ENCODE measurements at regions not wholly inside any gene's neighbourhood (a gene's known extent, or its start where the extent isn't known, plus 50 kb on each side); places are given as distances from the start of the nearest gene placed in this dataset.

- Histone ChIP-seq H3K27me3 (no peaks in the 10 kb centered on the region), H3K4me1 (no peaks in the 10 kb centered on the region), H3K27ac (no peak overlapping the region), H3K9me3 (replicated peaks) (no peaks in the 10 kb centered on the region), H3K36me3 (no peaks in the 10 kb centered on the region), H3K4me3 (no peak overlapping the region)
- no peak for DNase-seq
These were observed 191.5 kb downstream of the ZBBX start for GRCh38 chr3:167188592-167188991.

- H3K9me3 ChIP-seq (replicated peaks), result no peaks in the 10 kb centered on the region
- H3K36me3 ChIP-seq, result no peaks in the 10 kb centered on the region
- DNase-seq, result no peak
- H3K4me3 ChIP-seq, result no peak overlapping the region
- H3K4me1 ChIP-seq, result no peaks in the 10 kb centered on the region
- no peak overlapping the region for H3K27ac ChIP-seq
- H3K27me3 ChIP-seq, result no peaks in the 10 kb centered on the region
These were observed 192.9 kb downstream of the ZBBX start for GRCh38 chr3:167187221-167187620.

DNA sequence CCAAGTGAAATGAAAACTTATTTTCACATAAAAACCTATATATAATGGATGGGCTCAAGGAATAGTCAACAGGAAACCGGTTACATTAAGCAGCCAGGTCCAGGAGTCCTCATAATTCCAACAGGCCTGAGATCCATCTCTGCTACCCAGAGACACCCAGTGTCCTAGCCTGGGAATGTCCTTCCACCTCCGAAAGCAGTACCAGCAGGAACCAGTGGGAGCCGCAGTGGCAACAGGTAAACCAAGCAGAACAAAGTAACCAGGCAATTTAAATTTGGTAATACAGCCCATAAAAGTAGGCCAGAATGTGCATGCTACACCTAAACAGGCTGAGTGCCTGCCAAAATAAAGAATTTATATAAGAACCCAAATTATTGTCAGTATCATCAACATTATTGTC, 195.6 kb downstream of the ZBBX start:
- H3K27ac ChIP-seq, result no peak overlapping the region
- no peaks in the 10 kb centered on the region for H3K9me3 ChIP-seq (replicated peaks)
- no peaks in the 10 kb centered on the region for H3K27me3 ChIP-seq
- H3K4me1 ChIP-seq, result no peaks in the 10 kb centered on the region
- no peak overlapping the region for H3K4me3 ChIP-seq
- peak in 1 of 2 experiments; percentile 2 for DNase-seq
- no peaks in the 10 kb centered on the region for H3K36me3 ChIP-seq

DNA sequence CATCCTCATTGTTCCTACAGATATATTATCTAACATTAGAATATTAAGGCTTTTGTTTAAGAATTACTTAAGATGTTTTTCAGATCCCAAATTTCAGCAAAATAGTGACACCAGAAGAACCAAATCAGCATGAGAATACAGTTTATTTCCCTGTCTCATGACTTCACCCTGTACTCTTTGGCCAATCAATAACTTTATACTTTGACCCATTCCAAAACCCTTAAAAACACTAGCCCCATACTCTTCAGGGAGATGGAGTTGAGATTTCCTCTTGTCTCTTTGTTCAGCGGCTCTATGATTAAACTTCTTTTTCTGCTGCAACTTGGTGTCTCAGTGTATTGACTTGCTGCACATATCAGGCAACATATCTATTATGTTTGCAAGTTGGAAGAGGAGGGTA, 207.7 kb downstream of the ZBBX start:
- Histone ChIP-seq H3K4me1 (no peaks in the 10 kb centered on the region), H3K27me3 (no peaks in the 10 kb centered on the region), H3K36me3 (no peaks in the 10 kb centered on the region), H3K4me3 (no peak overlapping the region), H3K27ac (no peak overlapping the region), H3K9me3 (replicated peaks) (no peaks in the 10 kb centered on the region)
- DNase-seq, result no peak

GRCh38 chr3:167167491-167167890, 212.6 kb downstream of the ZBBX start:
- Histone ChIP-seq H3K36me3 (no peaks in the 10 kb centered on the region), H3K27ac (no peak overlapping the region), H3K4me3 (no peak overlapping the region), H3K27me3 (no peaks in the 10 kb centered on the region), H3K9me3 (replicated peaks) (no peaks in the 10 kb centered on the region), H3K4me1 (no peaks in the 10 kb centered on the region)
- DNase-seq, result no peak

DNA sequence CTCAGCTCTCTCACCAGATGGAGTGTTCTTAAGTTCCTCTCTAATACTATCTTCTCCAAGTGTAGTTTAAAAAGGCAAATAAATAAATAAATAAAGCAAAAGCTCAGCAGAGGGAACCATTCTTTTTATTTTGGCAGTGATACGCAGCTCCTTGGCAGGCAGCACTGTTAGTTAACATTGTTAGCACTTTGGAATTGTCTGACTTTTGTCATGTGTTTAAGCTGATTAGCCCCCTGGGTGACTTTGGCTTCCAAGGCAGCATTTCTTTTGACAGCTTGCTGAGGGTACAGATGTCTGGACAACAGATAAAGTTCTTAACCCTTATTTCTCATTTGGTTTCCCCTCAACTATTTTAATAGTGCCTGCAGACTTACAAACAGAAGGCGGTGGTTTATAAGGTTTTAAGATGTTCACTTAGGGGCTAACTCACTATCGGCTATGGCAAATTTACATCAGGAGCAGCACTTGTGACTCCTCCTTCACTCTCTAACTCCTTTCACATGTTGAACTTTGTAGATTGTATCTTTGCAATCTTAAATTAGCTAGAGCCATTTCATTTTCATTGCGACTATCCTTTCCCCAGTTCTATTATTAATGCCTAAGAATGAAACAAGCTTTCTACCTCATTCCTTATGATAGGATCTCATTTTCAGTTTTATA, 213.4 kb downstream of the ZBBX start:
- no peaks in the 10 kb centered on the region for H3K9me3 ChIP-seq (replicated peaks)
- no peaks in the 10 kb centered on the region for H3K27me3 ChIP-seq
- no peak for DNase-seq
- H3K27ac ChIP-seq, result no peak overlapping the region
- no peak overlapping the region for H3K4me3 ChIP-seq
- no peaks in the 10 kb centered on the region for H3K36me3 ChIP-seq
- H3K4me1 ChIP-seq, result no peaks in the 10 kb centered on the region

- Histone ChIP-seq H3K4me3 (no peak overlapping the region), H3K27me3 (no peaks in the 10 kb centered on the region), H3K4me1 (no peaks in the 10 kb centered on the region), H3K27ac (no peak overlapping the region), H3K9me3 (replicated peaks) (no peaks in the 10 kb centered on the region), H3K36me3 (no peaks in the 10 kb centered on the region)
- no peak for DNase-seq
These were observed 214.1 kb downstream of the ZBBX start for GRCh38 chr3:167166012-167166411.

DNA sequence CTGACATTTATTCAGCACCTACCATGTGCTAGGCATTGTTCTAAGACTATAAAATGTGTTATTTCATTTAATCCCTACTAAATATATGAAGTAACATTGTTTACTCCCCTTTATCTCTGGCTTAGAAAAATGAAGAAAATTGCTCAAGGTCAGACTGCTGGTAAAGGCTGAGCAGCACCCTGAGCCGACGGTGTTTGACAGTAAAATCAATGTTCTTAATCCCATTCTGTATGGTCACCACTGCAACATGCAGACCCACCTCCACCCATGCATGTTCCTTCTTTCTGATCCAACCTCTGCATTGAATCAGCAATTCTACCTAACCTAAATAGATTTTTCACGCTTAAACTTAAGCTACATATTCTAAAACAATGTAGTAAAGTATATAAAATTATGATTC, 216.5 kb downstream of the ZBBX start:
- Histone ChIP-seq H3K27me3 (no peaks in the 10 kb centered on the region), H3K4me1 (no peaks in the 10 kb centered on the region), H3K36me3 (no peaks in the 10 kb centered on the region), H3K9me3 (replicated peaks) (no peaks in the 10 kb centered on the region), H3K4me3 (no peak overlapping the region), H3K27ac (no peak overlapping the region)
- DNase-seq, result no peak

- H3K27me3 ChIP-seq, result no peaks in the 10 kb centered on the region
- H3K27ac ChIP-seq, result no peak overlapping the region
- no peaks in the 10 kb centered on the region for H3K36me3 ChIP-seq
- no peaks in the 10 kb centered on the region for H3K4me1 ChIP-seq
- H3K4me3 ChIP-seq, result no peak overlapping the region
- no peaks in the 10 kb centered on the region for H3K9me3 ChIP-seq (replicated peaks)
- no peak for DNase-seq
These were observed 218.0 kb downstream of the ZBBX start for GRCh38 chr3:167162083-167162482.

DNA sequence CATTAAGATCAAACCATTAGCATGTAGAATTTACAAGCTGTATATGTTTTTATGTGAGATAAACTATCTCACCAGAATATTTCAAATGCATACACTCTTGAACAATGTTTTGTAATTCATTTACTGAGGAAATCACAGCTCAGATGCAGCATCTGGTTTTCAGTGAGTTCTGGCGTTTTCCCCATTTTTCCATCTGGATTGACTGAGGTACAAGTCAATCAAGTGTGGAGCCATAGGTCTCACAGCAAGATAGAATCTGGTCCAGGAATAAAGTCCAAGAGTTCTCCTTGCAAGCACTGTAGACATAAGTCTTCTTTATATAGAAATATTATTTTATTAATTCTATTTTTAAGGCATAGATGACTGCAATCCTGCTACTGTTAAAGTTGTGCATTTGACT, 219.3 kb downstream of the ZBBX start:
- Histone ChIP-seq H3K4me3 (no peak overlapping the region), H3K27ac (no peak overlapping the region), H3K36me3 (no peaks in the 10 kb centered on the region), H3K27me3 (no peaks in the 10 kb centered on the region), H3K4me1 (no peaks in the 10 kb centered on the region), H3K9me3 (replicated peaks) (no peaks in the 10 kb centered on the region)
- no peak for DNase-seq

DNA sequence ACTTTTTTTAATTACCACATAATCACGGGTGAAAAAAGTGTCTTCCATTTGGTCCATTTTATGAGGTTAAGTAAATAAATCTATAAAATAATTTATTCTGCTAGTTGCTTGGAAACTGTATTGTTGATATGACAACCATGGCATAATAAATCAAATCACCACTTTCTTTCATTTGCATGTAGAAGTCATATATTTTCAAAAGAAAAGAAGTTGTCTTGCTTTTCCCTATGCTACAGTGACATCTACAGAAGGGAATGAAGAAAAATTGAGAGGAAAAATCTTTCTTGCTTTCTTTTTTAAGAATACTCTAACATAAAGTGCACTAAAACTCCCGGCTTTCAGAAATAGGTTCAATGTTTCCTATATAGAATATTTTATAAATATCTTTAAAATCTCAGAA, 228.5 kb downstream of the ZBBX start:
- H3K36me3 ChIP-seq, result no peaks in the 10 kb centered on the region
- no peak overlapping the region for H3K27ac ChIP-seq
- H3K27me3 ChIP-seq, result no peaks in the 10 kb centered on the region
- H3K9me3 ChIP-seq (replicated peaks), result no peaks in the 10 kb centered on the region
- no peak for DNase-seq
- H3K4me1 ChIP-seq, result no peaks in the 10 kb centered on the region
- no peak overlapping the region for H3K4me3 ChIP-seq

DNA sequence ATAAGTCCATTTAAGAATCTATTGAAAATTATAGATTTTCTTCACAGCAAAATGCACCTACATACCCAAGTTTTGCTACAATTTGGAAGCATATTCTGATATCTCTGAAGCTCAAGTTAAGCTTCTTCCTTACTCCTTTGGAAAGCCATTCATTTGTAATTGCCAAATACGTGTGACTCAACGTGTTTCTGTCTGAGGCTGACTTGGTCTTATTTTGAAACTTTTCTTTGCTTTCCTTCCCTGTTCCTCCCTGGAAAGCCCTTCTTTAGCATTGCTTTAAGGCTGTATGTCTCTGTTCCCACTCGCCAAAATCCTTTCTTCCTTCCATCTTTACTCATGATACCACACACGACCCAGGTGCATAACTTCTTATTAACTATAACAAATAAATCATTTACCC, 232.0 kb downstream of the ZBBX start:
- H3K4me1 ChIP-seq, result no peaks in the 10 kb centered on the region
- no peaks in the 10 kb centered on the region for H3K9me3 ChIP-seq (replicated peaks)

DNA sequence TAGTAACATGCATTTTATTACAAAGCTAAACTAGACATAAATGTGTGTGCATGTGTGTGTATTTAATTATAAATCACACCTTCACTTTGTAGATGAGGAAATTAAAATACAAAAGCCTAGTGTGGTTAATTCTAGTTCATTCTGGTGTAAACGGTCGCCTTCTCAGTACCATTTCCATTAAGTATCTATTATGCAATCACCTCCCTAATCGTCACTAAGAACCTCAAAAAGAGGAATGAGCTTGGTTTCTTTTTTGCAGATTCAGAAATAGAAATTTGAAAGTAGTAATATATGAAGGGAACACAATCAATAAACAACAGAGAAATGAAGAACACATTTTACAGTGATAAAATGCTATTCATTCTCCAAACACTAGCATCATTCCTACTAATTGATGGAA, 233.2 kb downstream of the ZBBX start:
- H3K27me3 ChIP-seq, result no peaks in the 10 kb centered on the region
- no peak for DNase-seq

More for the DNA sequence above, 232.0 kb downstream of the ZBBX start:
- H3K27ac ChIP-seq, result no peak overlapping the region
- H3K4me3 ChIP-seq, result no peak overlapping the region
- no peaks in the 10 kb centered on the region for H3K36me3 ChIP-seq
- DNase-seq, result no peak
- no peaks in the 10 kb centered on the region for H3K27me3 ChIP-seq

GRCh38 chr3:167125612-167126407, 254.3 kb downstream of the ZBBX start:
- Histone ChIP-seq H3K36me3 (no peaks in the 10 kb centered on the region), H3K27me3 (no peaks in the 10 kb centered on the region), H3K9me3 (replicated peaks) (no peaks in the 10 kb centered on the region), H3K27ac (no peak overlapping the region), H3K4me3 (no peak overlapping the region), H3K4me1 (peaks cover 5% of the 10 kb centered on the region; the same call in 1 of the 2 replicates)
- DNase-seq, result no peak

More for the DNA sequence above, 233.2 kb downstream of the ZBBX start:
- no peak overlapping the region for H3K4me3 ChIP-seq
- H3K27ac ChIP-seq, result no peak overlapping the region
- no peaks in the 10 kb centered on the region for H3K4me1 ChIP-seq
- H3K9me3 ChIP-seq (replicated peaks), result no peaks in the 10 kb centered on the region
- no peaks in the 10 kb centered on the region for H3K36me3 ChIP-seq

GRCh38 chr3:167120828-167121227, 259.3 kb downstream of the ZBBX start:
- Histone ChIP-seq H3K27me3 (no peaks in the 10 kb centered on the region), H3K27ac (no peak overlapping the region), H3K9me3 (replicated peaks) (no peaks in the 10 kb centered on the region), H3K4me1 (peaks cover under 1% of the 10 kb centered on the region; the same call in 1 of the 2 replicates), H3K36me3 (no peaks in the 10 kb centered on the region), H3K4me3 (no peak overlapping the region)
- no peak for DNase-seq

Measured in SJCRH30 (cell line).